Cardiac fibroblast (primary cell): ENCODE measurements at regions not wholly inside any gene's neighbourhood (a gene's known extent, or its start where the extent isn't known, plus 50 kb on each side); places are given as distances from the start of the nearest gene placed in this dataset.

Experiments
- DNase-seq, 2 donors: peaks; one replicate each; pipeline versions ENCODE4 v3.0.0 to v3.0.0-alpha.2; 2010; ENCODE audit warnings: low read depth in 2 of 2
- H3K4me3 ChIP-seq, 2 donors: replicated peaks in 1 of 2; 1 replicate in 1 of 2; 2 replicates in 1 of 2; pipeline ENCODE4 v1.5.1; 2011; ENCODE audit warnings: low read depth in 2 of 2, low read length in 2 of 2, mild to moderate bottlenecking in 2 of 2, moderate library complexity in 1 of 2
- TF ChIP-seq, protein P1 (sequence below): IDR thresholded peaks from one replicate; pipeline ENCODE4 v1.5.1; 2011; ENCODE audit warnings: low read depth, mild to moderate bottlenecking, low read length, inconsistent platforms

GRCh38 chr2:503288-503999, 173.8 kb downstream of the TMEM18 start:
- TF ChIP-seq, protein P1, sequence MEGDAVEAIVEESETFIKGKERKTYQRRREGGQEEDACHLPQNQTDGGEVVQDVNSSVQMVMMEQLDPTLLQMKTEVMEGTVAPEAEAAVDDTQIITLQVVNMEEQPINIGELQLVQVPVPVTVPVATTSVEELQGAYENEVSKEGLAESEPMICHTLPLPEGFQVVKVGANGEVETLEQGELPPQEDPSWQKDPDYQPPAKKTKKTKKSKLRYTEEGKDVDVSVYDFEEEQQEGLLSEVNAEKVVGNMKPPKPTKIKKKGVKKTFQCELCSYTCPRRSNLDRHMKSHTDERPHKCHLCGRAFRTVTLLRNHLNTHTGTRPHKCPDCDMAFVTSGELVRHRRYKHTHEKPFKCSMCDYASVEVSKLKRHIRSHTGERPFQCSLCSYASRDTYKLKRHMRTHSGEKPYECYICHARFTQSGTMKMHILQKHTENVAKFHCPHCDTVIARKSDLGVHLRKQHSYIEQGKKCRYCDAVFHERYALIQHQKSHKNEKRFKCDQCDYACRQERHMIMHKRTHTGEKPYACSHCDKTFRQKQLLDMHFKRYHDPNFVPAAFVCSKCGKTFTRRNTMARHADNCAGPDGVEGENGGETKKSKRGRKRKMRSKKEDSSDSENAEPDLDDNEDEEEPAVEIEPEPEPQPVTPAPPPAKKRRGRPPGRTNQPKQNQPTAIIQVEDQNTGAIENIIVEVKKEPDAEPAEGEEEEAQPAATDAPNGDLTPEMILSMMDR, result no peak
- DNase-seq, result no peak
- H3K4me3 ChIP-seq, result no peak overlapping the region

GRCh38 chr2:502831-503230, 174.4 kb downstream of the TMEM18 start:
- H3K4me3 ChIP-seq, result no peak overlapping the region
- no peak for DNase-seq
- TF ChIP-seq, protein P1, result no peak

DNA sequence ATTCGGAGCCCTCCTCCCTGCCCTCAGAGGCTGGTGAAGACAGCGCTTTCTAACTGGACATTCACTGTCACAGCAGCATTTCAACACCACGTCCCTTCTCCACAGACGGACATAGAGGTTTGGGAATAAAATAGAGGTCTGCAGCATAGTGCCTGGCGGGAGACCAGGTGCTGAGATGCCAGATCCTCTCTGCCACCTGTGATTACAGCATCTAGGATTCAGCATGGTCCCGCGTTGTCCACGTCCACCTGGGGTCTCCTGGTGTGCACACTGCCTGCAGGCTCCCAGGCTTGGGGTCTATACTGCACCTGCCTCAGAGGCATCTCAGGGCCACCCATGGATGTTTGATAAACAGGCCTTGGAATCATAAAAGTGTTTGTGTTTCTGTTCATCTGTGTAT, 175.5 kb downstream of the TMEM18 start:
- TF ChIP-seq, protein P1, result no peak
- no peak overlapping the region for H3K4me3 ChIP-seq
- no peak for DNase-seq

DNA sequence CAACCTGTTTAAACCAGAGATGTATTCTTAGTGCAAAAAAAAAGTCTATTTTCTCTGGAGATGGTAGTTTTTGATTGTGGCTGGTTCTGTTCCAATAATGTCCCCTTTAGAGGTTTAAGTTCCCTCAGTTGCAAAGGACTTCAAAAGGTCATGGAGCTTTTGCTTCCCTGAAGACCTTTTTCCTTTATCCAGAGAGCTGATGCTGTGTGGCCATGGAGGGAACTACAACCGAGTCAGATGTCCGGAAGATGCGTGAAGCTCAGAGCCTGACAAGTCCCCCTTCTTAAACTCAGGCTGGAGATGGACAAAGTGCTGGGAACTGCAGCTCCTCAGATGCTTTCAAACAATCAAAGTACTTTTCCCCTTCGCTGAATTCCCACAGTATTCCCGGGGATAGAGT, 176.1 kb downstream of the TMEM18 start:
- DNase-seq, result no peak
- TF ChIP-seq, protein P1, result no peak
- no peak overlapping the region for H3K4me3 ChIP-seq

- DNase-seq, result no peak
- TF ChIP-seq, protein P1, result no peak
- H3K4me3 ChIP-seq, result no peak overlapping the region
These were observed 177.5 kb downstream of the TMEM18 start for GRCh38 chr2:499726-500125.

- TF ChIP-seq, protein P1, result no peak
- no peak for DNase-seq
- H3K4me3 ChIP-seq, result no peak overlapping the region
These were observed 178.6 kb downstream of the TMEM18 start for GRCh38 chr2:498493-499178.
